OCI-LY7 (cell line): ENCODE measurements at regions not wholly inside any gene's neighbourhood (a gene's known extent, or its start where the extent isn't known, plus 50 kb on each side); places are given as distances from the start of the nearest gene placed in this dataset.

Source experiments
- CTCF ChIP-seq: fragments of 200-600 bp; sonication (generic); conservative IDR thresholded peaks from 2 replicates; pipeline ENCODE4 v1.5.1; 2014; ENCODE audit warnings: mild to moderate bottlenecking, antibody characterized with exemption, low read length, moderate library complexity, mixed read lengths
- EZH2phosphoT487 ChIP-seq: fragments of 200-600 bp; sonication (generic); IDR thresholded peaks from 2 replicates; pipeline ENCODE4 v1.6.1; 2018; ENCODE audit warnings: low read depth, borderline replicate concordance, mild to moderate bottlenecking, mixed run types, antibody characterized with exemption, low read length, moderate library complexity, mixed read lengths

- TF ChIP-seq CTCF = no peak
- TF ChIP-seq EZH2phosphoT487 = no peak
These were observed 479.4 kb upstream of the CBLB start for GRCh38 chr3:106348139-106348690.
